ENCODE measurements at regions not wholly inside any gene's neighbourhood (a gene's known extent, or its start where the extent isn't known, plus 50 kb on each side); places are given as distances from the start of the nearest gene placed in this dataset.
"Not testable (repeated sequence)": the region's sequence is repeated elsewhere in the genome, so short reads cannot be mapped to it uniquely, and the experiment has no call there.

DNA sequence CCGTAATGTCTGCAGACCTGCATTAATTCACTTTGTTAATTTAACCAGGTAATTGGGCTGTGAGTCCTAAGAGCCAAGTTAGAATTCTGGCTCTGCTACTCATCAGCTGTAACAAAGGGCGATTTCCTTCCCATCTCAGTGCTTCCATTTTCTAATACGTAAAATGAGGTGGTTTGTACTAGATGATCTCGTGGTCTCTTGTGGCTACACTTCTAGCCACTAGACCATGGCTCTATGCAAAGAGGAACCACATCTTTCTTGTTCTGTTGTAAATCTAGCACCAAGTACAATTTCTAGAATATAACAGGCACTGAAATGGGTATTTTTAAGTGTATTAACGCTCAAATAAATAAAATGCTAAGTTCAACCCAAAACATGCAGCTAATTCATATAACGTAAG lies 174.4 kb upstream of the THBS1 start:
- DNase-seq: no peak

DNA sequence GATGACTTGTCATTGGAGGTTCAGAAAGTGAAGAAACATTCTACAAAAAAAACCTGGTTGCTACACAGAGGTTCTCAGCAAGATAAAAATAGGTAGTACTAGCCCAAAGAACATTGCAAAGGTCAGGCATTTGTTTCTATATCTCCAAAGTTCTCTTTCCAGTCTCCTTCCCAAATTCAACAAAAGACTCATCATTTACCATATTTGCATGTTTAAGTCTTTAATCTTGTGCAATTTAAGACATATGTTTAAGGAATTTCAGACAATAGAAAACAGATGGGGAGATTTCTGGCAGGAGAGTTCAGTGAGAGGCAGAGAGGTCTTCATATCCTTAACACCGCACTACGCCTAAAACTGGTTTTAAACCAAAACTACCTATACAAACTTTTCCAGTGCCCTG lies 173.8 kb upstream of the THBS1 start:
- DNase-seq: no peak

- DNase-seq: no peak
Observed at GRCh38 chr15:39409876-39410530, 170.9 kb upstream of the THBS1 start.

GRCh38 chr15:39411102-39411989 lies 169.5 kb upstream of the THBS1 start:
- DNase-seq: peak in 1 of 5 experiments; percentile 61

DNA sequence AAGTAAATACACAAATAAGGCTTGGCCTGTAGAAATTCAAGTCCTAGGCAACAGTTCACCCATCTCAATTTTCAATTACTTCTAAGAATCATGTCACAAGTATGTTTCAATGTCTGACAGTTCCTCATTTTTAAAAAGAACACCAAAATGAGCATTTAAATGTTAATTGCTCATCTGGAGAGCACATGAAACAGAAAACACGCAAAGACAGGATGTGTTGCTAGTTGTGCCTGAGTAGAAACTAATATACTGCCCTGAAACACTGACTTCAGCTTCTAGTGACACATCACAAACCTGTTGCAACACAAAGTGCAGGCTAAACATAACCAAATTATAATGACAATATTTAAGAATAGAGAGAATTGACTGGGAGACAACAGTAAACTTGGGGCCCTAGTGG lies 167.3 kb upstream of the THBS1 start:
- DNase-seq: no peak

- no peak for DNase-seq
Observed at GRCh38 chr15:39414201-39414600, 166.7 kb upstream of the THBS1 start.

GRCh38 chr15:39415634-39416033 lies 165.2 kb upstream of the THBS1 start:
- no peak for DNase-seq

DNA sequence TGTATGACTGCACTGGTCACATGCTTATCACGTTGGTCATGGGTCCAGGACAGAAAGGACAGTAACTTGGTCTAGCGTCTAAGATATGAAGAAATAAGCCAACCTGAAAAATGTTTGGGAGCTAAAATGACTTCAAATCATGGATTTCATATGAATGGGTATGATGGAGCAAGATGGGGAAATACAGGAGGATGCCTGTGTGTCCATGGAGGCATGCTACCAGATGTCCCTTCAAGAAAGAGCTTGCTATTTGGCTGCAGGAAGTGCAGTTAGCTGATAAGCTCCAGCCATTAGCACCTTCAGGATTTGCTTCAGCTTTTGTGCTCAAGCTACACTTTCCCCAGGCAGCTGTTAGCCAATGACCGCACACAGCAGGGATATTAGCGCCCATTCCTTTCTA lies 164.6 kb upstream of the THBS1 start:
- no peak for DNase-seq

DNA sequence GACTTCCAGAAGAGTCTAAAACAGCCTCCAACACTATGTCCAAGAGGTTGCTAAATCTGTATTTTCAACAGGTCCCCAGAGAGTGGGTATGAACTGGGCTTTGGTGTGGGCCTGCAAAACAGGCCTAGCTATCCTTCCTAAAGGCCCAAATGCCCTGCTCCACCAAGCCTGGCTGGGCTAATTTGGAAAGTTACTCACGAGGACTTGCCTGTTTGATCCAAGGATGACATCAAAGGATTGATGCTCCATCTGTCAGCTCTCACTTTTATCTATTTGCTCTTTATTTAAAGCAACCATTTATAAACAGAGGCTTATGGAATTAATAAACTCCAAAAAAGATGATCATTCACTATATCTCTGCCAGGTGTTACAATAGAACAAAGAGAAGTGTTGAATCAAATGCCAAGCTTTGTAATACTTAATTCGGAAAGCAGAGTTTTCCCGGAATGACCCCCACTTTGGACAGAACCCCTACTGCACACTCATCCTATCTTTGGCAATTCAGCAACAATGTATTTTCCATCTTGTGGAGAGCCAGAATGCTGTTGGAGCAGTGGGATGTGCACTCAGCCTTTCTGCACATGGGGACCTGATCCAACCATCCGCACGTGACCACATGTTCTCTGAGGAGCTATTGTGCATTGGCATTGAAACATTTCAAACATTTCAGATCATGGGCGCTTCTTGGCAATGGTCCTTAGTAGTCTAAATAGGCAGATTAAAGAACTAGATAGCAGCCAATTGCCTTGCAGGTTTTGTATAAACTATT lies 163.3 kb upstream of the THBS1 start:
- no peak for DNase-seq

DNA sequence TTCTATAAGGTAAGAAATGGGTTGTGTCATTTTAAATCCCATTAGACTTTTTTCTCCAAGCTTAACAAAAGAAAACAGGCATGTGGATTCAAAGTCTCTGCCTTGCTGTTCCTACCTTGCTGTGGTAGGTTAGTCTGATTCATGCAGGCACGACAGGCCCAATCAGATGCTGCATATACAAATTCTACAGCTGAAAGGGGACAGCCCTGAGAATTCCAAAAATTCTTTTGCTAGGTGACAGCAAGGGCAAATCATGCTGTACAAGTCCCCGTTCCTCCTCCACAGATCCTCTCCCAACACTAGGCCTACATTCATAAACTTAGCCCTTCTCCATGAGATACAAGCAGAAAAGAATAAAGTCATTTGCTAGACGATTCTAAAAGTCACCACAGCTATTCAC lies 161.2 kb upstream of the THBS1 start:
- DNase-seq: no peak

GRCh38 chr15:39420123-39420852 lies 160.6 kb upstream of the THBS1 start:
- DNase-seq: not testable (repeated sequence)

- not testable (repeated sequence) for DNase-seq
Observed at GRCh38 chr15:39420853-39421192, 160.1 kb upstream of the THBS1 start.

DNA sequence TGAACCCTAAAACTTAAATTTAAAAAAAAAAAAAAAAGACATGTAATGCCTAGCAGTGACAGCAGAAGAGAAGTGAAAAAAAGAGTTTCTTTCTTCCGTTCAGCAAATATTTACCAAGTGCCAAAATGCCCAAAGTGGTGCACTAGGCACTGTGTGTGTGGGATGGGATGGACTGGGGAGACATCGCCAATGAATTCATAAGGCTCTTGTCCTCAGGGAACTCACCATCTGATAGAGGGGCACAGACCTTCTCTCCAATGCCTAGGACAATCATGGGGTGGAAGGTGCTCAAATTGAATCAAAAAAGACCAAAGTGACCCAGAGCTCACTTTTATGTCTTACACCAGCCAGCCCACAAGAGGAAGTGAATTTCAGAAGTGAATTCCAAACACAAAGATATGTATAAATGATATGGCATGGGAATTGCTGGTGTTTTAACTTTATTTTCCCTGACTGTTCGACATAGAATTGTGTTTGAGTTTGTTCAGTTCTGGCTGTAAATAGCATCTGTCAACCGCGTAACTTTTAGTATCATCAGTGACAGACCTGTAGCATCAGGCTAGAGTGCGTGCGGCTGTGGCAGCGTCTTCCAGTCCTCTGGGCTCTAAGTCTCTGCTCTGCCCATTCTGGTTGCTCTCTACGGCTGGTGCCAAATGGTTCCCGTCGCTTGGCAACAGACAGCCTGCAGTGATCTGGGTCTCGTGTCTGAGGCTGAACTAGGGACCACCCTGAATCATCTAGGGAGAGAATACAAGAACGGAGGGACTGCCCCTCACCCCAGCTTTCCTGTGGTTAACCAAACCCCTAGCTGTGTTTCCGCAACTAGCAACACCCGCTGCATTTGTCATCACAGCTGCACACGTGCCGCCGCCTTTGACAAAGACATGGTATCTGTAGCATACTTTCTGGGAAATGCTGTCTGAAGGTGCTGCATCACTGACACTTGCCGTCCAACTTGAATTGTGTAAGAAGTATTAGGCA lies 154.0 kb upstream of the THBS1 start:
- peak in 4 of 5 experiments; percentile 32 to 94 (median 66) for DNase-seq

DNA sequence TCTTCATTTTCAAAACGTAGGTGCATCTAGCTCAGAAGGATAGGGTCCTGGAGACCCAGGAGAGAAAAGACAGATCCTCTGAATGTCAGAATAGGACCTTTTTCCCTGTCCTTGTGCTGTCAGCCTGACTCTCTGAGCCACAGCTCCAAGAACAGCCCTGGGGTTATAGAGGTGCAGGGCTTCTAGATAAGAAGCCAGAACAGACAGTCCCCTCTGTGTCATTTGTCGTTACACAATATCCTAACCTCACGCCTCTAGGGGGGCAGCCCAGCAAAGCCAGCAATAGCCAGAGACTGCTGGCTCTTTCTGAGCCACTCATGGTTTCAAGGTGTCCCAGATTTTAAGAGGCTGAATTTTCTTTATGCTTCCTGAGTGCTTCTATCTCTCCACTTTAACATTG lies 153.2 kb upstream of the THBS1 start:
- DNase-seq: peak in 1 of 5 experiments; percentile 3

DNA sequence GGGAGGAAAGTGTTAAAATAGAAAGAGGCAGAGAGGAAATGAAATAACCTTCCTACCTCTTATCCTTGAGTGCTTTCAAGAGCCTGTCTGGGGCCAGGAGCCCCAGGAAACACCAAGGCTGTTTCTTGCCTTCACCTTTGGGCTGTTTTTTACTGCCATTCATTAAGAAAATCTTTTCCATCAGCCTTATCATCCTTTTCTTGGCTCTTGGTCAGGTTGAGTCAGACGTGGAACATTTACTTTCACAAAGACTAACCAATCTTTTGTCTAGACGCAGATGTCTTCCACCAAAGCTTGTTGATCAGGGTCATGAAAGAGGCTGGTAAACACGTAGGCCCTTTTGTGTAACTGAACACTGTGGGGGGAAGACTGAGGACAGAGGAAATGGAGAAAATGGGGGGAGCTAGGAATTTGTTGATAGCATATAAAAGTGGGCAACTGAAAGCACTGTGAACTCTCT lies 151.0 kb upstream of the THBS1 start:
- DNase-seq: peak in 1 of 5 experiments; percentile 71

DNA sequence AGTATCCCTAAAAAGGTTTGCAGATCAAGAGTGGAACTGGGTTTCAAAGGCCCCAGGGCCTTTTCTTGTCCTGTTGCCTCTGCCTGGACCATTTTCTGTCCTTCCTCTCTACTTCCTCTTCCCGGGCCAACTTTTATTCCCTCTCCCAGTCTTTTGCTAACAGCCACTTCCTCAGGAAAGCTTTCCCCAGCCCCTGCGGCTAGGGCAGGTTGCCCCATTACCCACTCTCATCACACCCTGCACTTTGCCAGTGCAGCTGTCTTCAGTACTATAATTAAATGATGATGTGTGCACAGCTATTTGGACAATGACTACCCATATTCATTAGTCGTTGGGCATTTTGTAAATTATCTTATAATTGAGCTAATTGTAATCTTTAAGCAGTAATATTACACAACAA lies 150.5 kb upstream of the THBS1 start:
- no peak for DNase-seq

DNA sequence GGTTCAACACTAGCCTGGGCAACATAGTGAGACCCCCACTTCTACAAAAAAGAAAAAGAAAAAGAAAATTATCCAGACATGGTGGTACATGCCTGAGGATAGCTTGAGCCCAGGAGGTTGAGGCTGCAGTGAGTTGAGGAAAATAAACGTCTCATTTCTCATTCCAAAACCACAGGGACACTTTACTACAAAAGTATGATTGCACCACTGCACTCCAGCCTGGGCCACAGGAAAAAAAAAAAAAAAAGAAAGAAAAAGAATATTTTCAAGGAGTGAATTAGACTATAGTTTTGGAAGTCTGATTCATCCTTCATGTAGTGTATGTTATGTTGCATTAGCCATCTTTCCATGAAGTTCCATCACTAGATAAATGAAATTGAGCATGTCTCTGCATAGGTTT lies 149.5 kb upstream of the THBS1 start:
- DNase-seq: no peak

GRCh38 chr15:39432026-39432425 lies 148.9 kb upstream of the THBS1 start:
- no peak for DNase-seq

- DNase-seq: no peak
Observed at GRCh38 chr15:39432912-39433348, 147.9 kb upstream of the THBS1 start.

- no peak for DNase-seq
Observed at GRCh38 chr15:39433376-39433775, 147.5 kb upstream of the THBS1 start.

GRCh38 chr15:39434163-39434562 lies 146.7 kb upstream of the THBS1 start:
- DNase-seq: no peak

All from T-helper 2 cell (primary cell).